GM19395 (cell line): ENCODE measurements at regions not wholly inside any gene's neighbourhood (a gene's known extent, or its start where the extent isn't known, plus 50 kb on each side); places are given as distances from the start of the nearest gene placed in this dataset.
"Not testable (repeated sequence)": the region's sequence is repeated elsewhere in the genome, so short reads cannot be mapped to it uniquely, and the experiment has no call there.

Source experiments
- ATAC-seq: cut with Tn5 transposase; IDR thresholded peaks from one replicate; pipeline ENCODE4 v1.9.1; 2021; ENCODE audit warnings: mild to moderate bottlenecking, moderate library complexity; ENCODE audit not compliant: unreplicated experiment

GRCh38 chr18:71130351-71130750, 841.5 kb downstream of the SOCS6 start:
- ATAC-seq: no peak

GRCh38 chr18:71125581-71125980, 836.7 kb downstream of the SOCS6 start:
- no peak for ATAC-seq

- no peak for ATAC-seq
Observed at GRCh38 chr18:71116535-71116934, 827.7 kb downstream of the SOCS6 start.

GRCh38 chr18:71115261-71115660, 826.4 kb downstream of the SOCS6 start:
- ATAC-seq: no peak

GRCh38 chr18:71114550-71115210, 825.8 kb downstream of the SOCS6 start:
- ATAC-seq: no peak

GRCh38 chr18:71107244-71107643, 818.4 kb downstream of the SOCS6 start:
- ATAC-seq: no peak

- no peak for ATAC-seq
Observed at GRCh38 chr18:71106701-71107100, 817.9 kb downstream of the SOCS6 start.

- no peak for ATAC-seq
Observed at GRCh38 chr18:71105994-71106546, 817.2 kb downstream of the SOCS6 start.

- ATAC-seq: no peak
Observed at GRCh38 chr18:71105078-71105819, 816.4 kb downstream of the SOCS6 start.

GRCh38 chr18:71079606-71080005, 790.8 kb downstream of the SOCS6 start:
- ATAC-seq: no peak

GRCh38 chr18:71077451-71077850, 788.6 kb downstream of the SOCS6 start:
- no peak for ATAC-seq

- ATAC-seq: no peak
Observed at GRCh38 chr18:71075147-71075546, 786.3 kb downstream of the SOCS6 start.

GRCh38 chr18:71068338-71068737, 779.5 kb downstream of the SOCS6 start:
- no peak for ATAC-seq

- no peak for ATAC-seq
Observed at GRCh38 chr18:71049893-71050292, 761.0 kb downstream of the SOCS6 start.

- no peak for ATAC-seq
Observed at GRCh38 chr18:71047882-71048281, 759.0 kb downstream of the SOCS6 start.

GRCh38 chr18:71045331-71046065, 756.7 kb downstream of the SOCS6 start:
- ATAC-seq: no peak

GRCh38 chr18:71040161-71040560, 751.3 kb downstream of the SOCS6 start:
- ATAC-seq: no peak

GRCh38 chr18:71038196-71038595, 749.4 kb downstream of the SOCS6 start:
- no peak for ATAC-seq

- no peak for ATAC-seq
Observed at GRCh38 chr18:71036783-71037182, 747.9 kb downstream of the SOCS6 start.

GRCh38 chr18:71031296-71032191, 742.7 kb downstream of the SOCS6 start:
- not testable (repeated sequence) for ATAC-seq
